Mucosa of descending colon (tissue), 3 donors: ENCODE measurements at regions not wholly inside any gene's neighbourhood (a gene's known extent, or its start where the extent isn't known, plus 50 kb on each side); places are given as distances from the start of the nearest gene placed in this dataset.

ENCODE experiments used
- ATAC-seq: fragments of 200-7000 bp; cut with Tn5 transposase; one replicate; pipeline ENCODE4 v1.9.1; 2020; ENCODE audit warnings: mild to moderate bottlenecking, moderate library complexity
- DNase-seq, 3 donors: peaks; one replicate each; pipeline ENCODE4 v3.0.0-alpha.2; 2020
- H3K36me3 ChIP-seq: fragments of 200-600 bp; one replicate; pipeline ENCODE4 v1.8.0; 2021; ENCODE audit warnings: low read depth, mild to moderate bottlenecking
- H3K4me1 ChIP-seq: fragments of 200-600 bp; one replicate; pipeline ENCODE4 v1.8.0; 2021; ENCODE audit warnings: low read depth, mild to moderate bottlenecking
- H3K4me3 ChIP-seq: fragments of 200-600 bp; one replicate; pipeline ENCODE4 v1.8.0; 2021; ENCODE audit warnings: mild to moderate bottlenecking
- H3K9me3 ChIP-seq: fragments of 200-600 bp; one replicate; pipeline ENCODE4 v1.8.0; 2021; ENCODE audit warnings: mild to moderate bottlenecking
- intact Hi-C, 2 donors: fragments of 100-400 bp; cut with DNase I in 1 of 2; cut with micrococcal nuclease in 1 of 2; formaldehyde crosslinking; loops; one replicate each; pipeline versions ENCODE4 v1.11.0 to v1.11.1; 2022; cut with DNase I, micrococcal nuclease
- TF ChIP-seq, protein P1 (sequence below): fragments of 200-600 bp; IDR thresholded peaks from one replicate; pipeline ENCODE4 v1.8.0; 2022; ENCODE audit warnings: antibody characterized with exemption, mild to moderate bottlenecking
- donor health status: DM: no; HTN: no; CAD: no; lungs with moderate emphysema.
- donor health status: DM: no; HTN: no; CAD: no.
- donor health status: DM: no; HTN: yes; CAD: no.

DNA sequence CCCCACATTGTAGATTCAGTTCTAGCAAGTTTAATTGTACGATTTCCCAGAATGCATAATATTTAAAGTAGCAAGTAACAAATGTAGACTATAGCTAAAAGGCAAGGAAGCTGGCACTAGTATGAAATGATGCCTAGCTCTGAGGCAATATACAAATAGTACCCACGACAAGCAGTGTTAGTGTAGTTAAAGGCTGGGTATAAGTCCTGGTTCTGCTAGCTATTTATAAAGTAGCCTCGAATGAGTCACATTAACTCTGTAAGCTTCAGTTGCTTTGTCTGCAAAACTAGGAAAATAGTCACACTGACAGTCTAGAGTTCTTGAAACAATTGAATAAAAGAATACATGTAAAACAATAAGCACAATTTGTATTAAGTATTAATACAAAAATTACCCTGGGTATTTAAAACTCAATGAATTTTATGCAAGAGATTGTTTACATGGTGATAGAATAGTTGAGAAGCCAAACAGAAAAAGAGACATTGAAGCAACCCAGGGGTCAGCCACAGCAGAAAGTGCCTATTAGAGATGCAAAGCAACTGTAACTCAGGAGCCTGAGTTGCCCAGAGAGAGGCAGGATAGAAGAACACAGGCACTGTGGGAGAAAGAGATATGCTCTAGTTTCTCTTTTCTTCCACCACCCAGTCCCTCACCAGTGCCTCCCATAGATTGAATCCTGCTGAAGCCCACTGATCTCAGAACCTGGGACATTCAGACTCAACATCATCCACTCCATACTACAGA, 949.0 kb downstream of the C4orf33 start:
- Histone ChIP-seq H3K9me3 (no peaks in the 10 kb centered on the region), H3K4me1 (no peaks in the 10 kb centered on the region), H3K36me3 (no peaks in the 10 kb centered on the region), H3K4me3 (no peak overlapping the region)
- TF ChIP-seq, protein P1, sequence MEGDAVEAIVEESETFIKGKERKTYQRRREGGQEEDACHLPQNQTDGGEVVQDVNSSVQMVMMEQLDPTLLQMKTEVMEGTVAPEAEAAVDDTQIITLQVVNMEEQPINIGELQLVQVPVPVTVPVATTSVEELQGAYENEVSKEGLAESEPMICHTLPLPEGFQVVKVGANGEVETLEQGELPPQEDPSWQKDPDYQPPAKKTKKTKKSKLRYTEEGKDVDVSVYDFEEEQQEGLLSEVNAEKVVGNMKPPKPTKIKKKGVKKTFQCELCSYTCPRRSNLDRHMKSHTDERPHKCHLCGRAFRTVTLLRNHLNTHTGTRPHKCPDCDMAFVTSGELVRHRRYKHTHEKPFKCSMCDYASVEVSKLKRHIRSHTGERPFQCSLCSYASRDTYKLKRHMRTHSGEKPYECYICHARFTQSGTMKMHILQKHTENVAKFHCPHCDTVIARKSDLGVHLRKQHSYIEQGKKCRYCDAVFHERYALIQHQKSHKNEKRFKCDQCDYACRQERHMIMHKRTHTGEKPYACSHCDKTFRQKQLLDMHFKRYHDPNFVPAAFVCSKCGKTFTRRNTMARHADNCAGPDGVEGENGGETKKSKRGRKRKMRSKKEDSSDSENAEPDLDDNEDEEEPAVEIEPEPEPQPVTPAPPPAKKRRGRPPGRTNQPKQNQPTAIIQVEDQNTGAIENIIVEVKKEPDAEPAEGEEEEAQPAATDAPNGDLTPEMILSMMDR: no peak
- intact Hi-C loops: no loop called here
- no peak for ATAC-seq
- no peak for DNase-seq

DNA sequence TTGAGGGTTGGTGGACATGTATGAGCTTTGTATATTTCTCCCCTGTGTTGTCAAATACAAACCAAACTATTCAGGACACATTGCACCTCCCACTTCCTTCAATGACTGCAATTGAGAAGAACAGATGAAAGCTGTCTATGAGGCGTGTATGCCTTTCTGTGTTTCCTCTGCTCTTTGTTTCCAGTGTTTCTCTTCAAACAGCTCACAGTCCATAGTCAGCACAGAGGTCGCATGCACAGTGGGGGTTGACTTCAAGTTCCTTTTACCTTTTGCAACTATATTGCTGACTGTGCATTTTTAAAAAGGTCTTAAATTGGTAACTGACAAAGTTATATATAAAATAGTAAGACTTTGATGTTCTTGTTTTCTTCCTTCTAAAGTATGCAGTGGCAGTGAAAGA, 957.8 kb downstream of the C4orf33 start:
- ATAC-seq: no peak
- TF ChIP-seq, protein P1: no peak
- DNase-seq: no peak
- Histone ChIP-seq H3K36me3 (no peaks in the 10 kb centered on the region), H3K4me1 (no peaks in the 10 kb centered on the region), H3K9me3 (no peaks in the 10 kb centered on the region), H3K4me3 (no peak overlapping the region)
- intact Hi-C loops: no loop called here

DNA sequence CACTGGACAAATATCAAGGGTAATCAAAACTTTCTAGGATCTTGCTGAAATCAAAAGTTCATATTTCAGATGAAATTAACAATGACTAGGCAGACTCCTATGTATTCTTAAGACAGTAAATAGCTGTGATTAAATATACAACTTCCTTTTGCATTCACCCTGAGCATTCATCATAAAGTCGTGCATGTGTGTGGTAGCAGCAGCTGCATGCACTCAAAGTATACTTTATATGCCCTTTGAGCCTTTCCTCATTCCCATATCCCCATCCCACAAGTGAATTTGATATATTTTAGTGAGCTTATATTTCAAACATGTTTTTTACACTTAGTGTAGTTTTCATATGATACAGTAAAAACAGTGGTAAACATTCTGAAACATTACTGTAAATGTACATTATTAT, 959.0 kb downstream of the C4orf33 start:
- H3K4me1 ChIP-seq: no peaks in the 10 kb centered on the region
- H3K4me3 ChIP-seq: no peak overlapping the region
- intact Hi-C loops: no loop called here
- H3K36me3 ChIP-seq: no peaks in the 10 kb centered on the region
- H3K9me3 ChIP-seq: no peaks in the 10 kb centered on the region
- TF ChIP-seq, protein P1: no peak
- no peak for DNase-seq
- ATAC-seq: no peak

DNA sequence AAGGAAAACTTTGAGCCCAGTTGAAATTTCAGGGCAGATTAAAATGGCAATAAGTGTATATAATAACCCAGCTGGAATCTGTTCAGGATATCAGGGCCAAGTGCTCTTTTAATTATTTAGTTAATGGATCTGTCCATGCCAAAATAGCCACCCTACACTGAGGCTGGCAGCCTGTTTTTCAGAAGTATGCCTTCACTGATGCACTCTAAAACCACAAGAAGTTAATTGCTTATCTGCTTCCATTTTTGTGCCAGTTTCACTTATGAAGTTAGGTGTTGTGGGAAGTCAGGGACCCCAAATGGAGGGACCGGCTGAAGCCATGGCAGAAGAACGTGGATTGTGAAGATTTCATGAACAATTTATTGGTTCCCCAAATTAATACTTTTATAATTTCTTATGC, 960.3 kb downstream of the C4orf33 start:
- intact Hi-C loops: no loop called here
- H3K4me3 ChIP-seq: no peak overlapping the region
- no peaks in the 10 kb centered on the region for H3K9me3 ChIP-seq
- H3K36me3 ChIP-seq: no peaks in the 10 kb centered on the region
- DNase-seq (no peak), ATAC-seq (no peak)
- no peaks in the 10 kb centered on the region for H3K4me1 ChIP-seq
- TF ChIP-seq, protein P1: no peak

DNA sequence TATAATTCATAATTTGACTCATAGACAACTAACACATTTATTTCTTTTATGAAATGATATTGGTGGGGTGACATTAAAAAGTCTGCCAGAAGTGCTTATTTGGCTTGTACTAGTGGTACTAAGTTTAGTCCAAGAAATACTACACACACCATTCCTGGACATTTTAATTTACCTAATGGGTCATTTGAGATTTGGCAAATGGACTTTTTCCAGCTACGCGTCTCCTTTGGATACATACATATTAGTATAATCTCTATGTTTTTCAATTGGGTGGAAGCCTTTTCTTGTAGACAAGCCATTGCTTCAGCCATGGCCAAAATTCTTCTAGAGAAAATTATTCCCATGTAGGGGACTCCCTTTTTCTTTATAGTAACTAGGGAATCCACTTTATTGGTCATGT, 968.5 kb downstream of the C4orf33 start:
- H3K4me1 ChIP-seq: no peaks in the 10 kb centered on the region
- intact Hi-C loops: no loop called here

More for the DNA sequence above, 968.5 kb downstream of the C4orf33 start:
- Histone ChIP-seq H3K9me3 (no peaks in the 10 kb centered on the region), H3K4me3 (no peak overlapping the region), H3K36me3 (no peaks in the 10 kb centered on the region)
- DNase-seq: no peak
- TF ChIP-seq, protein P1: no peak
- no peak for ATAC-seq
